Neural progenitor cell (in vitro differentiated cells): ENCODE measurements at regions not wholly inside any gene's neighbourhood (a gene's known extent, or its start where the extent isn't known, plus 50 kb on each side); places are given as distances from the start of the nearest gene placed in this dataset.

ENCODE experiments used
- CTCF ChIP-seq: fragments of 200-600 bp; sonication (generic); IDR thresholded peaks from 2 replicates; pipeline ENCODE4 v1.5.1; 2017; ENCODE audit warnings: antibody characterized with exemption, mild to moderate bottlenecking
- EZH2 ChIP-seq: fragments of 200-600 bp; sonication (generic); IDR thresholded peaks from 2 replicates; pipeline ENCODE4 v1.6.1; 2017; ENCODE audit warnings: antibody characterized with exemption, mild to moderate bottlenecking, moderate library complexity
- EZH2phosphoT487 ChIP-seq: fragments of 200-600 bp; sonication (generic); IDR thresholded peaks from 2 replicates; pipeline ENCODE4 v1.6.1; 2017; ENCODE audit warnings: antibody characterized with exemption

GRCh38 chr1:212515329-212515760, 82.6 kb downstream of the NENF start:
- TF ChIP-seq CTCF (no peak), EZH2 (no peak), EZH2phosphoT487 (no peak)
